Muscle of leg (tissue), 3 donors: ENCODE measurements at regions not wholly inside any gene's neighbourhood (a gene's known extent, or its start where the extent isn't known, plus 50 kb on each side); places are given as distances from the start of the nearest gene placed in this dataset.
"Not testable (repeated sequence)": the region's sequence is repeated elsewhere in the genome, so short reads cannot be mapped to it uniquely, and the experiment has no call there.

Experiments
- DNase-seq: peaks from one replicate; pipeline ENCODE4 v3.0.0; 2013
- H3K27ac ChIP-seq: one replicate; pipeline ENCODE4 v1.5.1; 2013; ENCODE audit warnings: mild to moderate bottlenecking, low read length, control low read depth
- H3K27me3 ChIP-seq: one replicate; pipeline ENCODE4 v1.6.1; 2013; ENCODE audit warnings: low read length; ENCODE audit not compliant: control insufficient read depth, insufficient read depth
- H3K36me3 ChIP-seq: one replicate; pipeline ENCODE4 v1.6.1; 2013; ENCODE audit warnings: low read length; ENCODE audit not compliant: control insufficient read depth, insufficient read depth
- H3K4me1 ChIP-seq: one replicate; pipeline ENCODE4 v1.6.1; 2013; ENCODE audit warnings: low read length; ENCODE audit not compliant: control insufficient read depth, insufficient read depth
- H3K4me3 ChIP-seq: one replicate; pipeline ENCODE4 v1.5.1; 2013; ENCODE audit warnings: low read length, control low read depth
- H3K9me3 ChIP-seq: replicated peaks from 2 replicates; pipeline ENCODE4 v1.6.1; 2013; ENCODE audit warnings: low read depth, low read length; ENCODE audit not compliant: control insufficient read depth
- WGBS: methylation state at CpG from one replicate; pipeline ENCODE4 v1.1.5; 2013; ENCODE audit warnings: missing lambda C conversion rate; ENCODE audit not compliant: insufficient coverage; 5-methylcytosine and 5-hydroxymethylcytosine counted together

GRCh38 chr2:21836719-21837118, 713.0 kb downstream of the TDRD15 start:
- no peak overlapping the region for H3K4me3 ChIP-seq
- no peak for DNase-seq
- H3K9me3 ChIP-seq, result no peaks in the 10 kb centered on the region
- H3K36me3 ChIP-seq, result no peaks in the 10 kb centered on the region
- H3K27ac ChIP-seq, result no peak overlapping the region
- H3K27me3 ChIP-seq, result no peaks in the 10 kb centered on the region
- H3K4me1 ChIP-seq, result no peaks in the 10 kb centered on the region
- no CpG with 5 or more reads among the region's 1 CpG for WGBS

GRCh38 chr2:21837168-21837960, 713.6 kb downstream of the TDRD15 start:
- Histone ChIP-seq H3K27ac (no peak overlapping the region), H3K36me3 (no peaks in the 10 kb centered on the region), H3K27me3 (no peaks in the 10 kb centered on the region), H3K9me3 (no peaks in the 10 kb centered on the region), H3K4me1 (no peaks in the 10 kb centered on the region), H3K4me3 (no peak overlapping the region)
- no CpG with 5 or more reads among the region's 5 CpGs for WGBS
- DNase-seq, result no peak

- Histone ChIP-seq H3K4me3 (no peak overlapping the region), H3K4me1 (no peaks in the 10 kb centered on the region), H3K27ac (no peak overlapping the region), H3K9me3 (no peaks in the 10 kb centered on the region), H3K27me3 (no peaks in the 10 kb centered on the region), H3K36me3 (no peaks in the 10 kb centered on the region)
- 75% methylated on average over 2 of the region's 3 CpGs for WGBS
- DNase-seq, result no peak
These were observed 717.6 kb downstream of the TDRD15 start for GRCh38 chr2:21841341-21841740.

- not testable (repeated sequence) for H3K36me3 ChIP-seq, H3K4me3 ChIP-seq, H3K27me3 ChIP-seq, H3K9me3 ChIP-seq, DNase-seq, H3K27ac ChIP-seq, H3K4me1 ChIP-seq
- 45% methylated on average over 1 of the region's 7 CpGs for WGBS
These were observed 726.6 kb downstream of the TDRD15 start for GRCh38 chr2:21850367-21850766.

DNA sequence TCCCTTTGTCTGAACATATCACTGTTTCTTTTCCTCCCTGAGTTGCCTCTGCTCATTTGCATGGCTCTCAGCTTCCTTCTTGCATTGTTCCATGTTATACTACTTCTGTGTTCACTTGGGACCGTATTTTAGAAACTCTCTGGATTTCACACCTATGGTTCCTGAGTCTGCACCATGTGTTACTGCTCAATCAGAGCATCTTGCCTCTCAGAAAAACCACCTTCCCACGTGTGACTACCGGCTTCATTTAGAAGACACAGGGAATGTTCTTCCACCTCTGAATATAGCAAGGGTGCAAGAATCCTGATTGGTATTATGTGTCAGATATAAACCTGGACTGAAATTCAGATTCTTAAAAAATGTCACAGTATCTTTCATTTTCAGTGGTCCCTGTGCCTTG, 731.2 kb downstream of the TDRD15 start:
- no peak for DNase-seq
- no peak overlapping the region for H3K4me3 ChIP-seq
- no peak overlapping the region for H3K27ac ChIP-seq
- no peaks in the 10 kb centered on the region for H3K9me3 ChIP-seq
- H3K36me3 ChIP-seq, result no peaks in the 10 kb centered on the region
- 80% methylated on average over 1 of the region's 3 CpGs for WGBS
- H3K27me3 ChIP-seq, result no peaks in the 10 kb centered on the region
- no peaks in the 10 kb centered on the region for H3K4me1 ChIP-seq

DNA sequence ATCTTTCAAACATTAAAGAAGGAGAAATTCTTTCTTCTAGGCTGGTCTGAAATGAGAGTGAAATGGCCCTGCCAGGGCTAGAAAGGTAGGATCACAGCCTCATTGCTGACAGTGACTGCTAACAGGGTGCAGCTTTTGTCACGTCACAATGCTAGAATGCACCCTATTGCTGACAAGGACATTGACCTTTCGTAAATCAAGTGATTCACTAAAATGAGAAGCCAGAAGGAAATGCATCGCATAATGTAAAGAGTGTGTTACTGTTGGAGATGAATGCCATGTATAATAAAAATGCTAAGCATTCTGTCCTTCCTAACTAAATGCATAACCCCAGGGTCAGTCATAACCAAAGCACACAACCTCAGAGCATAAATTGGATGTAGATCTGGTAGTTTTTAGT, 732.9 kb downstream of the TDRD15 start:
- no peaks in the 10 kb centered on the region for H3K36me3 ChIP-seq
- no peak overlapping the region for H3K27ac ChIP-seq
- no peak overlapping the region for H3K4me3 ChIP-seq
- DNase-seq, result no peak
- H3K4me1 ChIP-seq, result no peaks in the 10 kb centered on the region
- no peaks in the 10 kb centered on the region for H3K27me3 ChIP-seq
- no peaks in the 10 kb centered on the region for H3K9me3 ChIP-seq
- 83% methylated on average over 1 of the region's 3 CpGs for WGBS

GRCh38 chr2:21860907-21861306, 737.1 kb downstream of the TDRD15 start:
- Histone ChIP-seq H3K4me1 (no peaks in the 10 kb centered on the region), H3K9me3 (no peaks in the 10 kb centered on the region), H3K4me3 (no peak overlapping the region), H3K27ac (no peak overlapping the region), H3K27me3 (no peaks in the 10 kb centered on the region), H3K36me3 (no peaks in the 10 kb centered on the region)
- WGBS, result no CpG with 5 or more reads among the region's 2 CpGs
- DNase-seq, result no peak

DNA sequence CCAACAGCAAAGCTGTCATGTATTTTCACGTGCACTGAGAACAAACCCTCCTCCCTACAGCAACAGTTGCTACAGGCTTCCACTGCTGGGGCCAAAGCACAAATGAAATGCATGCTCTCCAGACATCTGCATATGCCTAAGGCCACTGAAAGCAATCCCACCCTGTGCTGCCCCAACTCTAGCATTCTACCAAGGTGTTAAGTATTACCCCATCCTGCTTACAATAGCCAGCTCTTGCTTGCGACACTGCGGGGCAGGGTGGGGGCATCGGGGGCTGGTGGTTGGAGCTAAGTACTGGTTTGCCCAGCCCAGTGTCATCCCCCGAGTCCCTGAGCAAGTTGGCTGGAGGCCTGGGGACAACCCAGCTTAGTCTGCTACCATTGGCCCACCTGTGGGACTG, 742.5 kb downstream of the TDRD15 start:
- no peaks in the 10 kb centered on the region for H3K4me1 ChIP-seq
- no peak overlapping the region for H3K27ac ChIP-seq
- no peak overlapping the region for H3K4me3 ChIP-seq
- no peaks in the 10 kb centered on the region for H3K27me3 ChIP-seq
- no peaks in the 10 kb centered on the region for H3K36me3 ChIP-seq
- 90% methylated on average over 4 of the region's 5 CpGs for WGBS
- no peaks in the 10 kb centered on the region for H3K9me3 ChIP-seq
- no peak for DNase-seq

DNA sequence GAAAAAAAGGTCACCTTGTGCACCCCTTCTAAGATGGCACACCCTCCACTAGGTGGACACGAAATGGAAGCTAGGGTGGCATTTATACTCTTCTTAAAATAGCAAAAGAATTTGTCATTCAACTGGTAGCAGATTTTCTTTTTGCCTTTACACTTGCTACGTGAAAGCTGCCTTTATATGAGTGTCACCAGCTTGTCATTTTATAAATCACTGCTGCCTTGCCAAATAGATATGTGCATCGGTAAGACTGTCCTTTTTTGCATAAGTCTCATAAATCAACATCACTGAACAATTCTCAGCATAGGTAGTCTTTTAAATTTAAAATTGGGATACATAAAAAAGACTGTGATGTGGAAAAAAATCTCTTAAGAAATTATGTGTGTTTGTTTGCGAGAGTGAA, 764.1 kb downstream of the TDRD15 start:
- Histone ChIP-seq H3K9me3 (no peaks in the 10 kb centered on the region), H3K27ac (no peak overlapping the region), H3K4me3 (no peak overlapping the region), H3K27me3 (no peaks in the 10 kb centered on the region), H3K36me3 (no peaks in the 10 kb centered on the region), H3K4me1 (peaks cover 3% of the 10 kb centered on the region)
- no peak for DNase-seq
- WGBS, result 100% methylated on average over 1 of the region's 4 CpGs

- Histone ChIP-seq H3K36me3 (no peaks in the 10 kb centered on the region), H3K27me3 (no peaks in the 10 kb centered on the region), H3K4me1 (peaks cover 3% of the 10 kb centered on the region), H3K9me3 (no peaks in the 10 kb centered on the region), H3K4me3 (no peak overlapping the region), H3K27ac (no peak overlapping the region)
- WGBS, result 82% methylated on average over 5 of the region's 7 CpGs
- no peak for DNase-seq
These were observed 766.3 kb downstream of the TDRD15 start for GRCh38 chr2:21890041-21890440.

DNA sequence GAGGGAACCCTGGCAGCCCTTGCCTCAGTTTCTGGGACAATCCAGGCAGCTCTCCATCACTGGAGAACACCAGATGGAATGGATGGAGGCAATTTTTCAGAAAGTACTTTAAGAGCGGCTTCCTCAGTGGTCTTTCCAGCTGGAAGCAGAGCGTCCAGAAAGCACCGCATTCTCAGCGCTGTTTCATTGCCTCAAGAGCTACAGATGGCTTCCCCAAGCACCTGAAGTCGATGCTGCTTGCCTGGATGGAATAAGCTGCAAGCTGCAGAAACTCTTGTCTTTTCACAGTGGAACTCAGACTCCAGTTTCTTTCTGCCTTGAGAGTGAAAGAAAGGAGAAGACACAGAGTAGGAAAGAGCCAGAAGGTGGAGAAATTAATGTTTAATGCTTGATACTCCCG, 766.9 kb downstream of the TDRD15 start:
- no peak overlapping the region for H3K27ac ChIP-seq
- peak; percentile 70 for DNase-seq
- H3K4me1 ChIP-seq, result peaks cover 3% of the 10 kb centered on the region
- H3K27me3 ChIP-seq, result no peaks in the 10 kb centered on the region
- no peaks in the 10 kb centered on the region for H3K9me3 ChIP-seq
- 40% methylated on average over 6 of the region's 6 CpGs for WGBS
- no peak overlapping the region for H3K4me3 ChIP-seq
- no peaks in the 10 kb centered on the region for H3K36me3 ChIP-seq
